ENCODE measurements at regions not wholly inside any gene's neighbourhood (a gene's known extent, or its start where the extent isn't known, plus 50 kb on each side); places are given as distances from the start of the nearest gene placed in this dataset.

DNA sequence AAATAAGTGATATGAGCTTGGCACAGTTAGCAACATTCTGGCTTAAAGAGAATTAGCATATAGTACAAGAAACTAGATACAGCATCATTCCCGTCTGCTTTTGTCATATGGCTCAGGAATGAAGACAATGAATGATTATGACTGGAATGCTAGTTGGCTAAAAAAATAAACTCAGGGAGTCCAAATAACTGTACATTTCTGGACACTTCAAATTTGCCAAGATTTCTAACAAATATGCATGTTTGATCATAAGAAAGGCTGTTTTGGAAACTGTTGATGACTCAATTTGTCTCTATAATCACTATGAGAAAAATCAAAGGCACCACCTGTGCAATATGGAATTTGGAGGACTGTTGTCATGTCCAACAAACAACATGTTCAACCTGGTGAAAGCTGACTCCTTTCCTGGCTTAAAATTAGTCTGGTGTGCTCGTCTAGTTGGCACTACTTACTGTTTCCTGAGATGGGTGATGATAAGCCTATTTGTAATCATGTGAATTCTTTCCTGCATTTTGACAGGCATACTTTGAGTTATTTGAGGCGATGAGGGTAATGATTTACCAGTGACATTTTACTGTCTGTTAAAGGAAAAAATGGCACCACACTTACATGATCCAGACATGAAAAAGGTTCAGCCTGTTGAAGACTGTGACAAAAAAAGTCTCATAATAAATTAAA lies 133.9 kb upstream of the CDH20 start:
- no peak for DNase-seq

DNA sequence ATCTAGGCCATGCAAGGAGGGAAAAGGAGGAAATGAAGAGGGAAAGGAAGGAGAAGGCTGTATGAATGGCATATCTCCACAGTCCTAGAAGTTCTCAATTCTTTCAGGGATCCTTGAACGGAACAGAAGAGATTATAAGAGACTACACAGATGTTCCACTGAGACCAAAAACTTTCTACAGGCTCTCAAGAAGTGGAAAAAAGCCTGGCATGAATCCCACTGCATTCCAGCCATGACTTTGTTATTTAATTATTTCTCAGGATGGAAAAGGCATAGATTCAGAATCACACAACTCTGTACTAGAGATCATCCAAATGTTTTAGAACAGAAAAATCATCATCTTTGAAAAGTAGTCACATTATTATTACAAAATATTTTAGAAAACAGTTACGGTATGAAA lies 131.7 kb upstream of the CDH20 start:
- DNase-seq: no peak

DNA sequence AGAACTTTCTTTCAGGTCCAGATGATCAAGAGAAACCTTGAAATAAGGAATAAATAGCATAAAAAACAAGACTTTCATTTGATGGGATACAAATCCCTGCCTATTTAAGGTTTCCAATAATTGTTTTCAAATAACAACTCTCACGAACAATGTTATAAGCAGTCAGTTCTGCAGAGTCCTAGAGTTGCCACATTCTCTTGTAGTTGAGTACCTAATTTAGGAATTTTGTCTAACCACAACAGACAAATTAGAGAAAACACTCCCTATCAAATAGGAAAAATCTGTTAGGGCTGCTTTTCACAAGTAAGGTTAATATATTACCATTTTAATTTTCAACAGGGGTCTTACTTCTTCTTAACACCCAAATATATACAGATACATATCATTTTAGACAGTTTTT lies 130.1 kb upstream of the CDH20 start:
- DNase-seq: no peak

DNA sequence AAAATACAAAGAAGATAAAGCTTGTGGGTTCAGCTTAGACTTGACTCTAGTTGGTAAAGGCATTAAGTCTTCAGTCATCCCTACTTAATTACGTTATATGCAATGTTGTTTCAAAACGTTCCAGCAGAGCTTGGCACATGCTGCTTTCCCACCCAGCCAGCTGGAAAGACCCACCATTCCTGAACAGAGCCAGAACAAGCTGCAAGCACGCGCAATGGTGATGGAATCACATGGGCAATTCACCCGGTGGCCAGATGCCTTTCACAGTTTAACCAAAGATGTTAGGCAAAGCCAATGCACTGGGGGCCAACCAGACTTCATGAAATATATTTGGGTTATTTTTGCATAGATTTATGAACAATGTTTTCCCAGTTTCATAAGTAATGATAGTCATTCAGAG lies 123.4 kb upstream of the CDH20 start:
- DNase-seq: no peak

GRCh38 chr18:61216051-61216450 lies 117.2 kb upstream of the CDH20 start:
- no peak for DNase-seq

GRCh38 chr18:61222206-61222605 lies 111.0 kb upstream of the CDH20 start:
- DNase-seq: no peak

GRCh38 chr18:61225336-61225735 lies 107.9 kb upstream of the CDH20 start:
- DNase-seq: no peak

DNA sequence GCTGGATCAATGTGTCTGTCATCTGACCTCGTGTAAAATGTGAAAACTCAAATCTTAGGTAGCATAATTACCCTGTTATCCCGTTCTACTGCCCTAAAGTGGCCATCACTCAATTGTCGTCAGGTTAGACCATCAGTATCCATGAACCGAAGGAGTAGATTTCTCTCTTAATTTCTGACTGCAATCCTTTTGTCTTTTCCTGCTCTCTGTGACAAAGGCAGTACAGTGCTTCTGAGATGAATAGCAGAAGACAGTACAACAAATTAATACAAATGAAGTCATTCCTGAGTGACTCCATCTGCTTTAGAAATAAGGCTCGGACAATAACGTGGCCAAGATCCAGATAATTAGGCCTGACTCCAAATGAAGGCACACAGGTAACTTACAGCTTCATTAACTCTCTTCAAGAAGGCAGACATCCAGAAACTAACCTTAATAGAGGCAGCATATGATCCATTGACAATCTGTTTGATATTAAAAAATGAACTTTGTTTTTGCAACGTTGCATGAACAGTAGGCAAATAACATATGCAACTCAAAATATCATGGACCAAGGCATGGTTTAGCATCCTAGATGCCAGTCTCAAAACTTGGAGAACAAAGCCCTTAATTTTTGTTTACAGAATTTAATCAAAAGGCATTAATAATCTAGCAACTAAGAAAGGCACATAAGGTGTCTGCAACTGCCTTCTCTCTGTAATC lies 96.7 kb upstream of the CDH20 start:
- DNase-seq: no peak

GRCh38 chr18:61237529-61237928 lies 95.7 kb upstream of the CDH20 start:
- no peak for DNase-seq

DNA sequence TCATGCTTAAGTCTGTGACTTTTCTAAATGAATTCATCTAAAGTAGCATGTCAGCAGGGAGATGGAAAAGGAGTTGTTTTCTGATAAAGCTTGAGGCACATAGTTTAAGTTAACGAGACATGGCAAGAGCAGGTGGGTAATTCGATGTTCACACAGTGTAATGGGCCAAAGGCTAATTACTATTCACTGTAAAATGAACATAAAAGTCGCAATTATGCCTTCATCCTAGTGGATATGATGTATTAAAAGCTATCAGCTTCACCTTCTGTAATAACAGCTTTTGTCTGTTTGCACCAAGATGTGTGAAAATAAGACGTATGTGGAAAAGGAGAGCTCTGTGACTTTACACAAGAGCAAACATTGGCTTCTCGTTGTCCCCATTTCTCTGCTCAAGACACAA lies 94.2 kb upstream of the CDH20 start:
- DNase-seq: no peak

- no peak for DNase-seq
Observed at GRCh38 chr18:61241260-61241853, 91.9 kb upstream of the CDH20 start.

GRCh38 chr18:61244632-61245031 lies 88.6 kb upstream of the CDH20 start:
- DNase-seq: no peak

DNA sequence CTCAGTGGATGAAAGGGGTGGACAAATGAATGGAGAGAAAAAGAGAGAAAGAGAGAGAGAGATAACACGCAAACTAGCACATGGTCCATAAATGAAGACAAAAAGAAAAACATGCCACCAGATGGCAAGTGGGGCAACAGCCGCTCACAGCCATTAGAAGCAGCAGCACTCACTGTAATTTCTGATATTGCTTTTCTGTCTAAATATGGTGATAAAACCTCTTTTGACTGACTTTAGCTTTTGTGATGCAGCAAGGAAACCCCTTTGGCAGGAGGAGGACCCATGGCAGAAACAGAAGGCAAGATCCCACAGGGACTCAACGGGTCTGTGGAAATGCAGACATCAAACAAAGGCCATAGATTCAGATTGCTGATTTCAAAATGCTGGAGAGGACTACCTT lies 88.0 kb upstream of the CDH20 start:
- no peak for DNase-seq

DNA sequence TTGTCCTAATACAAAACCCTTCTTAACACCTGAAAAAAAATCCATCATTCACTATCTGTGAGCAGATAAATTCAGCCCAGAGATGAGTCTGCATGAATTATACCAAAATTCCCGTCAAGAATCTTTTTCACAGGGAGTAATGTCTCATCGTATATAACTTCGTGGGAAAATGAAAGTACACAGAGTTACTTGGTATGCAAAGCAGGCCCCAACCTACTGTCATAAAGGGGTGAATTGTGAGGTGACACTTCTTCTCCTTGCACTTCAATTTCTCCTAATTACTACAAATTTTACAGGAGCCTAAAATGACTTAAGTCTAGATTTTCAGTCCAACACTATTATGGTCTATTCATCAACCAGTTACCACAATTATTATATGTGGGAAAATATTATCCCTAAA lies 84.6 kb upstream of the CDH20 start:
- DNase-seq: no peak

DNA sequence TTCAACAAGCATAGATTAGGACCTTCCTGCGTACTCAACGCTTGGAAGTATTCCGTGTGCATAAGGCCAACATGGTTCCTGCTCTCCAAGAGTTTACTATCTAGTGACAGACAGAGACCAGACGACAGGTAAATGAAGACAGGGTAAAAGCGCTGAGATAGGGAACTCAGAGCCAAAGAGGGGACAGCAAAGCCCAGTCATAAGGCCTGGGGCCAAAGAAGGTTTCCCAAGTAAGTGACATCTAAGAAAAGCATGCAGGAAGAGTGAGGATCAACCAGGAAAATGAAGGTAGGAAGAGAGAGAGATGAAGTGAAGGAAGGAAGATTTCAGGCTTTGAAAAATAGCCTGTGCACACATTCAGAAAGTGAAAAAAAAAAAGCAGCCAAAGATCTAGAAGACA lies 76.9 kb upstream of the CDH20 start:
- DNase-seq: no peak

- no peak for DNase-seq
Observed at GRCh38 chr18:61261870-61262269, 71.4 kb upstream of the CDH20 start.

GRCh38 chr18:61272793-61273192 lies 60.4 kb upstream of the CDH20 start:
- DNase-seq: no peak

DNA sequence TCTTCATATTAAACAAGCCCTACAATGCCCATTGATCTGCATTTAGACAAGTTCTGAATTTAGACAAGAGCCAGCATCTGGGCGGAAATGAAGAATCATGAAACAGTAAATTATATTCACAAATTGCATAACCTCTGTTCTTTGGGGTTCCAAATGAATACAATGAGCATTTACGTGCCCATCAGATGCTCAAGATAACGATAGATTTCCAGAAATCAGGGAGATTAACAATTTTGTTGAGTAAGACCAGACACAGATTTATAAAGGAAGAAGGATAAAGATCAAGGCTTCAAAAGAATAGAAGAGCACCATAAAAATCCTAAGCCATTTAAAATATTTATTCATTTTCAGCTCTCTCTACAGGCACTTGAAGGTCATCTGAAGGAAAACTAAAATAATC lies 59.7 kb upstream of the CDH20 start:
- no peak for DNase-seq

- DNase-seq: no peak
Observed at GRCh38 chr18:61274416-61274960, 58.7 kb upstream of the CDH20 start.

GRCh38 chr18:61277808-61278207 lies 55.4 kb upstream of the CDH20 start:
- DNase-seq: no peak

DNA sequence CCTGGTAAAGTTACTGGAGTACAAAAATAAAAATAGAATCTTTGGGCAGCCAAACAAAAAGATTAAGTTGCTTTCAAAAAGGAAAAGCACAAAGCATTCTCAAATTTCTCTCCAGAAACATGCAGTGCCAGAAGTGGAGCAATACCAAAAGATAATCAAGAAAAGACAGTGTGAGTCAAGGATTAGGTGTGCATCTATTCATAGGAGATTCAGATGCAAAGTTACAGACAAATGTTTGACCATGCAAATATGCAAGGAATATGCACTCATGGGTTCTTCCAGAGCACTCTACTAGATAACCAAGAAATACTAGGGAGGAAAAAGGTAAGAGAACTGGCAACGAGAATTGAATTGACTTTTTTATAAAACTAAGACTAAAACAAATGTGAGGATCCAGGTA lies 51.8 kb upstream of the CDH20 start:
- DNase-seq: no peak

GRCh38 chr18:61282926-61283325 lies 50.3 kb upstream of the CDH20 start:
- no peak for DNase-seq
